Skin of body (tissue), 1 donor: ENCODE measurements at regions not wholly inside any gene's neighbourhood (a gene's known extent, or its start where the extent isn't known, plus 50 kb on each side); places are given as distances from the start of the nearest gene placed in this dataset.
A peak's percentile ranks its signal among the peaks of the same experiment; 100 is the strongest.

Experiments used
- DNase-seq: peaks from one replicate; lab custom pipeline; 2025; lab: John Stamatoyannopoulos, UW

GRCh38 chr6:135796643-135797305 lies 54.7 kb upstream of the PDE7B start:
- peak; percentile 86 for DNase-seq

GRCh38 chr6:135797361-135797760 lies 54.1 kb upstream of the PDE7B start:
- DNase-seq: no peak

- no peak for DNase-seq
Measured at GRCh38 chr6:135798751-135799515, 52.6 kb upstream of the PDE7B start.
